H1 (cell line): ENCODE measurements at regions not wholly inside any gene's neighbourhood (a gene's known extent, or its start where the extent isn't known, plus 50 kb on each side); places are given as distances from the start of the nearest gene placed in this dataset.

Source experiments
- BACH1 ChIP-seq: IDR thresholded peaks from 2 replicates; pipeline ENCODE4 v1.6.1; 2012; ENCODE audit warnings: low read length, improper control_type of control experiment
- CTCF ChIP-seq, 3 experiments: IDR thresholded peaks; 1 replicate in 2 of 3; 2 replicates in 1 of 3; pipeline versions ENCODE4 v1.5.1 to v1.6.1; 2011; ENCODE audit warnings: low read length in 3 of 3, mild to moderate bottlenecking in 3 of 3, inconsistent platforms in 2 of 3, low read depth in 1 of 3, moderate library complexity in 1 of 3; ENCODE audit not compliant: insufficient read depth in 1 of 3; ENCODE audit errors: control extremely low read depth in 1 of 3
- GTF2F1 ChIP-seq: IDR thresholded peaks from 2 replicates; pipeline ENCODE4 v1.6.1; 2012; ENCODE audit warnings: low read depth, low read length, improper control_type of control experiment, borderline replicate concordance
- POLR2AphosphoS5 ChIP-seq: IDR thresholded peaks from 2 replicates; pipeline ENCODE4 v1.6.1; 2011; ENCODE audit warnings: low read depth, low read length
- RAD21 ChIP-seq, 2 experiments: IDR thresholded peaks in 1 of 2; conservative IDR thresholded peaks in 1 of 2; 2 replicates each; pipeline ENCODE4 v1.6.1; 2011; ENCODE audit warnings: low read depth in 2 of 2, low read length in 2 of 2, improper control_type of control experiment in 1 of 2, inconsistent platforms in 1 of 2, mild to moderate bottlenecking in 1 of 2, moderate library complexity in 1 of 2

- TF ChIP-seq CTCF (IDR thresholded peaks at IDR 0.05; ENCODE audit: control extremely low read depth in 1 of 3, insufficient read depth in 1 of 3, low read depth in 1 of 3, low read length in 3 of 3) (peak in 2 of 3 experiments; percentile 66 to 67; a peak in 3 of 4 replicates), GTF2F1 (no peak), RAD21 (IDR thresholded peaks at IDR 0.05 in 1 of 2, conservative IDR thresholded peaks at IDR 0.05 in 1 of 2; ENCODE audit: low read depth in 2 of 2, low read length in 2 of 2) (peak; percentile 69 to 74), POLR2AphosphoS5 (no peak), BACH1 (no peak)
These were observed 541.2 kb upstream of the API5 start (continued) for GRCh38 chr11:42770444-42771065.
